ENCODE measurements at regions not wholly inside any gene's neighbourhood (a gene's known extent, or its start where the extent isn't known, plus 50 kb on each side); places are given as distances from the start of the nearest gene placed in this dataset.

DNA sequence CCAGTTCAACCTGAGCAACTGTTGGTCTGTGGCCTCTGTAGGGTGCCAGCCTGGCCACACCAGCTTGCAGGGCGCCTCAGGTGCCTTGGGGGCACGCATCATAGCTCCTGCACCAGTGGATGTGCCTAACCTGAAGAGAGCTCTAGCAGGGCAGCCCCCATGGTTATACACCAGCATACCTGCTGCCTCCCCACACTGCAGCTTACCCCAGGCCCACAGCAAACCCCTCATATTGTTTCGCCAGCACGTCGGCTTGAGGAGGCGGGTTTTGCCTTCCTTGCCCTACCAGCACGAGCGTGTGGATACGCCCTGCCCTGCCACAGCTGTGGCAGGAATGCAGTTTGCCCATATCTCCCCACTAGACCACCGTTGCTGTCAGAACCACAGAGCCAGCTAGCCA lies 435.9 kb downstream of the SLCO4C1 start:
- TF ChIP-seq, protein P1, sequence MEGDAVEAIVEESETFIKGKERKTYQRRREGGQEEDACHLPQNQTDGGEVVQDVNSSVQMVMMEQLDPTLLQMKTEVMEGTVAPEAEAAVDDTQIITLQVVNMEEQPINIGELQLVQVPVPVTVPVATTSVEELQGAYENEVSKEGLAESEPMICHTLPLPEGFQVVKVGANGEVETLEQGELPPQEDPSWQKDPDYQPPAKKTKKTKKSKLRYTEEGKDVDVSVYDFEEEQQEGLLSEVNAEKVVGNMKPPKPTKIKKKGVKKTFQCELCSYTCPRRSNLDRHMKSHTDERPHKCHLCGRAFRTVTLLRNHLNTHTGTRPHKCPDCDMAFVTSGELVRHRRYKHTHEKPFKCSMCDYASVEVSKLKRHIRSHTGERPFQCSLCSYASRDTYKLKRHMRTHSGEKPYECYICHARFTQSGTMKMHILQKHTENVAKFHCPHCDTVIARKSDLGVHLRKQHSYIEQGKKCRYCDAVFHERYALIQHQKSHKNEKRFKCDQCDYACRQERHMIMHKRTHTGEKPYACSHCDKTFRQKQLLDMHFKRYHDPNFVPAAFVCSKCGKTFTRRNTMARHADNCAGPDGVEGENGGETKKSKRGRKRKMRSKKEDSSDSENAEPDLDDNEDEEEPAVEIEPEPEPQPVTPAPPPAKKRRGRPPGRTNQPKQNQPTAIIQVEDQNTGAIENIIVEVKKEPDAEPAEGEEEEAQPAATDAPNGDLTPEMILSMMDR (conservative IDR thresholded peaks at IDR 0.05; ENCODE audit: low read depth, low read length): no peak
- no peak for TF ChIP-seq EZH2 (IDR thresholded peaks at IDR 0.05; ENCODE audit: borderline replicate concordance, low read depth, low read length, poor library complexity, severe bottlenecking)

All from A673 (cell line).